ENCODE measurements at regions not wholly inside any gene's neighbourhood (a gene's known extent, or its start where the extent isn't known, plus 50 kb on each side); places are given as distances from the start of the nearest gene placed in this dataset.
"Not testable (repeated sequence)": the region's sequence is repeated elsewhere in the genome, so short reads cannot be mapped to it uniquely, and the experiment has no call there.

GRCh38 chr11:87870086-87870485 is 305.2 kb downstream of the RAB38 start:
- FAIRE-seq, result no peak

GRCh38 chr11:87866951-87867350 is 308.3 kb downstream of the RAB38 start:
- FAIRE-seq, result no peak

- FAIRE-seq, result no peak
These were observed 314.2 kb downstream of the RAB38 start for GRCh38 chr11:87861030-87861429.

GRCh38 chr11:87859636-87860035 is 315.6 kb downstream of the RAB38 start:
- no peak for FAIRE-seq

- FAIRE-seq, result no peak
These were observed 323.4 kb downstream of the RAB38 start for GRCh38 chr11:87851827-87852226.

GRCh38 chr11:87851234-87851633 is 324.0 kb downstream of the RAB38 start:
- no peak for FAIRE-seq

GRCh38 chr11:87849216-87849615 is 326.0 kb downstream of the RAB38 start:
- no peak for FAIRE-seq

- no peak for FAIRE-seq
These were observed 334.5 kb downstream of the RAB38 start for GRCh38 chr11:87840786-87841185.

GRCh38 chr11:87832211-87832610 is 343.0 kb downstream of the RAB38 start:
- FAIRE-seq, result no peak

- no peak for FAIRE-seq
These were observed 355.2 kb downstream of the RAB38 start for GRCh38 chr11:87820011-87820410.

- no peak for FAIRE-seq
These were observed 356.1 kb downstream of the RAB38 start for GRCh38 chr11:87819151-87819550.

GRCh38 chr11:87812571-87813365 is 362.5 kb downstream of the RAB38 start:
- no peak for FAIRE-seq

GRCh38 chr11:87810486-87810885 is 364.8 kb downstream of the RAB38 start:
- FAIRE-seq, result no peak

- FAIRE-seq, result no peak
These were observed 366.0 kb downstream of the RAB38 start for GRCh38 chr11:87809256-87809655.

- FAIRE-seq, result no peak
These were observed 371.1 kb downstream of the RAB38 start for GRCh38 chr11:87804176-87804575.

GRCh38 chr11:87803748-87804147 is 371.5 kb downstream of the RAB38 start:
- no peak for FAIRE-seq

GRCh38 chr11:87784862-87785261 is 390.4 kb downstream of the RAB38 start:
- FAIRE-seq, result not testable (repeated sequence)

- no peak for FAIRE-seq
These were observed 395.2 kb downstream of the RAB38 start for GRCh38 chr11:87780068-87780413.

GRCh38 chr11:87779276-87780067 is 395.8 kb downstream of the RAB38 start:
- no peak for FAIRE-seq

- no peak for FAIRE-seq
These were observed 396.9 kb downstream of the RAB38 start for GRCh38 chr11:87778357-87778756.

- FAIRE-seq, result no peak
These were observed 400.2 kb downstream of the RAB38 start for GRCh38 chr11:87775036-87775435.

- FAIRE-seq, result no peak
These were observed 405.6 kb downstream of the RAB38 start for GRCh38 chr11:87769661-87770060.

GRCh38 chr11:87767615-87768014 is 407.6 kb downstream of the RAB38 start:
- FAIRE-seq, result no peak

- not testable (repeated sequence) for FAIRE-seq
These were observed 411.2 kb downstream of the RAB38 start for GRCh38 chr11:87764075-87764474.

All from TTC549 (cell line).